ENCODE measurements at regions not wholly inside any gene's neighbourhood (a gene's known extent, or its start where the extent isn't known, plus 50 kb on each side); places are given as distances from the start of the nearest gene placed in this dataset.

- peak; percentile 88 for DNase-seq (ENCODE audit: low read depth)
Measured at GRCh38 chr6:165986914-165987482, 180.7 kb downstream of the TBXT start.

DNA sequence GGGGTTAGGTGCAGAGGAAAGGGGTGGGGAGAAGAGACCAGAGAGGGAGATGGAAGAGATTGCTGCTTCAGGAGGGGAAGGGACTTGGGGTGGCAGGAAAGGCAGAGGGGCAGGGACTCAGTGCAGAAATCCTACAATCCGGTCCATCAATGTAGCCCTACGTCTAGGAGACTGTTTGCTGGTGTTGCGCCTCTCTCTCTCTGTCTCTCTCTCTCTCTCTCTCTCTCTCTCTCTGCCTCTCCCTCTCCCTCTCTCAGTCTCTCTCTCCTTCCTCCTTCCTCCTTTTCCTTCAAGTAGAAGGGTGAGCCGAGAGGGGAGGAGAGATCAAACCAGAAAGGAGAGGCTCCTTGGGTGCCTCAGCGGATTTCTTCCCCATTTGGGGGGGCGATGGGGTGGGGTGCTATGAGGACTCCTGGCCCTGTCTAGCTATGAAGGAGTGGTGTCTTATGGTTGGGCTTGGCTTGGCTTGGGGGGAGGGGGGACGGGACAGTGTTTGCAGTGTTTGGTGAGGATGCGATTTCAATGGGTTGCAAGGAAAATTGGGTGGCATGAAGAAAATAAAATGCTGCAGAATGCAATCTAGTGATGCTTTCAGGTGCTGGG, 181.2 kb downstream of the TBXT start:
- DNase-seq (ENCODE audit: low read depth): peak; percentile 47

DNA sequence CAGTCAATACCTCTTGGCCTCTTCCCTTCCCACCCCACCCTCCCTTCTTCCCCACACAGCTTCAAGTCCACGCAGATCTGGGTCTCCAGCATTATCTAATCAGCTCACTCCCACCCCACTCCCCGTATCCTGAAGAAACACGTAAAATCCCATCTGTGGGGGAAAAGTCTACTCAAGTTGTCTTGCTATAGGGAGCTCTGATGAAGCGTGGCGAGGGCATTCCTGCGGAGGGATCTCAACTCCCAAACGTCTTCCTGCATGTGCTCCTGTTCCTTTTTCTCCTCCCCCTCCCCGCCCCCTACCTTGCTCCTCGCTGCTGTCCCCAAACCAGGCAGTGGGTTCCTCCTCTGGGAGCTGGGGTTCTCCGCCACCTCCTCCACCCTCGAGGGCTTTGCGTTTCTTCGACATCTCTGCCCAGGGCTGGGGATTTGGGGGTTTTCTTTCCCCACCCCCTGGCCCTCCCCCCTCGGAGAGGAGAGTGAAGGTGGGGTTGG, 181.8 kb downstream of the TBXT start:
- DNase-seq (ENCODE audit: low read depth): peak; percentile 44

- no peak for DNase-seq (ENCODE audit: low read depth)
Measured at GRCh38 chr6:165985281-165985805, 182.3 kb downstream of the TBXT start.

DNA sequence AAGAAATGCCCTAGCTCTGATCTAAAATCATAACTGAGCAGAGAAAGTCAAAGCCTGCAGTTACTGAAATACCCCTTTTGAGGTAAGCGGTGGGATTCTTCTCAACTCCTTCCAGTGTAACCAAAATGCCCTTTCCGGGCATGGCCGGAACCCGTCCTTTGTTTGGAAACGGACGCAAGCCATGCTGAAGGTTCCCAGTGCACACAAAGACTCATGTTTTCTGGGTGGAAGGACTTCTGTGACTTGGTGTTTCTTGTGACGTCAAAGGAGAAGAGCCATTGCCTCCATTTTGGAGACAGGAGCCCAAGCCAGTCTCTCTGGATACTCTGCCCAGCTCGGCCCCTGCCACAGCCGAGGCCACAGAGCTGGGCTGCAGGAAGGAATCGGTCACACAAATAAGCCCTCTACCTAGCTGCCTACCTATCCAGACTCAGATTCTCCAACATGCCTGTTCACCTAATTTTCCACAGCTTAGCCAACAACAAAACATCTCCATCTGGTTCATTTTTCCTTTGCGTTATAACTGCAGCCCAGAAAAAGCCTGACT, 182.8 kb downstream of the TBXT start:
- DNase-seq (ENCODE audit: low read depth): peak; percentile 33

DNA sequence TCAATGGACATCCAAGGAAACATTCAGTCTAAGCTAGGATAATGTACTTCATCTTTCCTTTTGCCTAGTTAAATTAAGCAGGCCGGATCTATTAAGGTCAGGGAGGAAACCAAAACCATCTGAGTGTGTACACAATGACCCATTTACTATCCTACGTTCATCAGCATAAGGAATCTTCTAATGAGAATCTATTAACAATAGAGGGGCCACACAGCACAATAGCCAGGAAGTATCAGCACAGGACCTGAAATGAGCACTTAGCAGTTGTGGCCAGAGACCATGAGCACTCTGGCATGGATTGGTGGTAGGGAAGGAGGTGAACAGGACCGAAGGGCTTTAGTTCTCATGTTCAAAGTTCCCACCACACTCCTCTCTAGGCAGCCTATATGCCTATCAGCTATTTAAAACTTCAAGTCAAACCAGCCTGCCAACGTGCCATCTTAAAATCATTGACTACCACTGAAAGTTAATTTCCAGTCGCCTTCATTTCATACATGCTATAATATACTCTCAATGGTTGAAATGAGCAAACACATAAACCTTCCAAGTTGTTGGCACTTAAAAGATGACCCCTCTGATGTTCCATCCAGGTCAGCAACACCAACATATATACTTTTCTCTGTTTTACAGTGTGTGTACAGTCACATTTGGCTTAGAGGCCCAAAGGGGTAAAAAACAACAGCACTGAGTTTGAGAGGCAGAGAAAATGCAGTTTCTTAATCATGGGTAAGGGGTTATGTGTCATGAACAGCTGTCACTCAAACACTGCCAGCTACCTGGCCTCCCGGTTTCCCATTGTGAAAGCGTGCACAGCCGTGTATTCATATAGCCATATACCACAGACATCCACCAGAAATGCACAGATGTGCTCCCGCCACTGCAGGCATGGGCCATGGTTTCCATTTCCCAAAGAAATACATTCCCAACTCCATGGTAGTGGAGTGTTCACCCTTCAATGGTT, 184.3 kb downstream of the TBXT start:
- peak; percentile 28 for DNase-seq (ENCODE audit: low read depth)

GRCh38 chr6:165978476-165978875, 189.2 kb downstream of the TBXT start:
- no peak for DNase-seq (ENCODE audit: low read depth)

- no peak for DNase-seq (ENCODE audit: low read depth)
Measured at GRCh38 chr6:165976684-165977083, 191.0 kb downstream of the TBXT start.

- DNase-seq (ENCODE audit: low read depth): no peak
Measured at GRCh38 chr6:165974817-165975216, 192.8 kb downstream of the TBXT start.

DNA sequence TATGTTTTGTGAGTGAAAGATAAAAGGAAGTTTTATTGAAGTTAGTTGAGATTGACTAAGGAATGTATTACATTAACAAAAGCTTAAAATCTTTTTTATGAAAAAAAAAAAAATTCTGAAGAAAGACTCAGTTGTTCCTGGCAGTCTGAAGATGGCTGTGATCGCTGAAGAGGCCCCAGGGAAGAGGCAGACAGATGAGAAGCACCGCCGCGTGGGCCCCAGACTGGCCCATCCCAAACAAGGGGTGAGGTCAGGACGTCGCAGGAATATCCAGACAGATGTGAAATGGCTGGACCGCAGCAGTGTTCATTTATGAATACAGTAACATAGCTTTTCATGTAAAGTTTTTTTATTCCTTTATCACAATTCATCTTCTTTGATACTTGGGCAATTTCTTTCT, 194.2 kb downstream of the TBXT start:
- DNase-seq (ENCODE audit: low read depth): no peak

- no peak for DNase-seq (ENCODE audit: low read depth)
Measured at GRCh38 chr6:165972139-165972802, 195.4 kb downstream of the TBXT start.

DNA sequence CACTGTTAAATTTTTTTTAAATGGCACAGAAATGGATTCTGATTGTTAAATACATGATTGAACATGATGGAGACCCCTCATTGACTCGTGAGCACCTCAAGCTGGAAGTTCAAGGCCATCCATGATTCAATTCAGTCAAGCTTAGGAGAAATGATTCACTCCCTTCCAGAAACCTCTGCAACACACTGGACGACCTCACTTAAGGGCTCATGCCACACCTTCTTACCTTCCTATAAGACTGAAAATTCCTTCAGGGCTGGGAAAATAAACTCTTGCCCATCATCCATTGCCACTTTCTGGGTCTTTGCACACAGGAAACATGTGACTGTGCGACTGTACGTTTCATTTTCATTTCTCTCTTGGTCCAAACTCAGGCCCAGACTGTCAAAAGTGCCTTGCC, 196.4 kb downstream of the TBXT start:
- DNase-seq (ENCODE audit: low read depth): no peak

- no peak for DNase-seq (ENCODE audit: low read depth)
Measured at GRCh38 chr6:165970001-165970400, 197.7 kb downstream of the TBXT start.

GRCh38 chr6:165969184-165969583, 198.5 kb downstream of the TBXT start:
- DNase-seq (ENCODE audit: low read depth): no peak

- peak; percentile 22 for DNase-seq (ENCODE audit: low read depth)
Measured at GRCh38 chr6:165968408-165968807, 199.2 kb downstream of the TBXT start.

DNA sequence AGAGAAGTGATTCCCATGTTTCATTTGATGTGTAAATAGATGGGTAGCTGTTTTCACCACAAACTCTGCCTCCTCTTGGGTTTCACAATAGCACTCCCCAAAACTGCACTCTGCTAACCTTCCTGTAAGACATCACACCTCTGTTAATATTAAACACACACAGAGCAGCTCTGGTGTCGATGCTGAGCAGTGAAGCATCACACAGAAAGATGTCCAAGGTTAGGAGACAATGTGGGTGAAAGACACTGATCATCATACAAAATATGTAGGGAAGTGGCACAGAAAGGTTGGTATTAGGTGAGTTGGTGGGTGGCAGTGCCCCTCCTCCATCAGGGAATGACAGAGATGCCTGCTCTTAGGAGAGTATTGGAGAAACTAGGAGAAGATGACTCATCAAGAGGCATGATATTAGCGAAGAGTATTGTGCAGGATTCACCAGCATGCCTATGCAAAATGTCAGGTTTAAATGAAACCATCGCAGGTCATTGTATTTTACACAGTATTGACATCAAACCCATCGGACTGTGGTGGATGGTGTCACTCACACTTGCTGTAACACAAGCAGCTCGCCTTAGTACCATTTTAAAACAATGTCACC, 199.7 kb downstream of the TBXT start:
- peak; percentile 49 for DNase-seq (ENCODE audit: low read depth)

- no peak for DNase-seq (ENCODE audit: low read depth)
Measured at GRCh38 chr6:165963750-165964149, 203.9 kb downstream of the TBXT start.

GRCh38 chr6:165962366-165962765, 205.3 kb downstream of the TBXT start:
- DNase-seq (ENCODE audit: low read depth): no peak

GRCh38 chr6:165961233-165961632, 206.4 kb downstream of the TBXT start:
- DNase-seq (ENCODE audit: low read depth): no peak

GRCh38 chr6:165960695-165961094, 207.0 kb downstream of the TBXT start:
- DNase-seq (ENCODE audit: low read depth): no peak

- no peak for DNase-seq (ENCODE audit: low read depth)
Measured at GRCh38 chr6:165959627-165960026, 208.0 kb downstream of the TBXT start.
